ENCODE measurements at regions not wholly inside any gene's neighbourhood (a gene's known extent, or its start where the extent isn't known, plus 50 kb on each side); places are given as distances from the start of the nearest gene placed in this dataset.
"Not testable (repeated sequence)": the region's sequence is repeated elsewhere in the genome, so short reads cannot be mapped to it uniquely, and the experiment has no call there.

- DNase-seq = no peak
Observed at GRCh38 chr21:17738176-17738953, 80.8 kb downstream of the C21orf91 start.

GRCh38 chr21:17736072-17736471 is 83.1 kb downstream of the C21orf91 start:
- no peak for DNase-seq

GRCh38 chr21:17733209-17733608 is 85.9 kb downstream of the C21orf91 start:
- no peak for DNase-seq

- no peak for DNase-seq
Observed at GRCh38 chr21:17732306-17732705, 86.8 kb downstream of the C21orf91 start.

GRCh38 chr21:17731554-17731953 is 87.6 kb downstream of the C21orf91 start:
- DNase-seq = no peak

- no peak for DNase-seq
Observed at GRCh38 chr21:17730782-17731181, 88.4 kb downstream of the C21orf91 start.

- DNase-seq = no peak
Observed at GRCh38 chr21:17729455-17729854, 89.7 kb downstream of the C21orf91 start.

- DNase-seq = no peak
Observed at GRCh38 chr21:17727361-17727760, 91.8 kb downstream of the C21orf91 start.

GRCh38 chr21:17726047-17726829 is 92.9 kb downstream of the C21orf91 start:
- peak; percentile 52 for DNase-seq

GRCh38 chr21:17725339-17725738 is 93.8 kb downstream of the C21orf91 start:
- peak; percentile 97 for DNase-seq

GRCh38 chr21:17712887-17713286 is 100.2 kb upstream of the BTG3 start:
- no peak for DNase-seq

GRCh38 chr21:17711896-17712295 is 99.2 kb upstream of the BTG3 start:
- DNase-seq = no peak

GRCh38 chr21:17709266-17709611 is 96.5 kb upstream of the BTG3 start:
- DNase-seq = no peak

GRCh38 chr21:17708522-17709265 is 96.0 kb upstream of the BTG3 start:
- no peak for DNase-seq

GRCh38 chr21:17699524-17700189 is 87.0 kb upstream of the BTG3 start:
- DNase-seq = no peak

- no peak for DNase-seq
Observed at GRCh38 chr21:17697473-17697872, 84.8 kb upstream of the BTG3 start.

GRCh38 chr21:17694416-17694815 is 81.7 kb upstream of the BTG3 start:
- not testable (repeated sequence) for DNase-seq

GRCh38 chr21:17693801-17694200 is 81.1 kb upstream of the BTG3 start:
- DNase-seq = no peak

- DNase-seq = no peak
Observed at GRCh38 chr21:17690078-17690494, 77.4 kb upstream of the BTG3 start.

GRCh38 chr21:17688912-17689874 is 76.5 kb upstream of the BTG3 start:
- peak; percentile 96 for DNase-seq

- no peak for DNase-seq
Observed at GRCh38 chr21:17682924-17683323, 70.2 kb upstream of the BTG3 start.
